Upper lobe of left lung (tissue), 4 donors: ENCODE measurements at regions not wholly inside any gene's neighbourhood (a gene's known extent, or its start where the extent isn't known, plus 50 kb on each side); places are given as distances from the start of the nearest gene placed in this dataset.

Experiments used
- CTCF ChIP-seq, 6 experiments: fragments of 450-650 bp in 4 of 6; fragments of 200-600 bp in 2 of 6; sonication (generic) in 2 of 6; IDR thresholded peaks; one replicate each; pipeline ENCODE4 v1.5.1; 2016 to 2019; ENCODE audit warnings: antibody characterized with exemption in 6 of 6
- POLR2A ChIP-seq, 4 donors: fragments of 450-650 bp; IDR thresholded peaks; one replicate each; pipeline ENCODE4 v1.5.1; 2016 to 2017; ENCODE audit warnings: antibody characterized with exemption in 4 of 4, mild to moderate bottlenecking in 2 of 4
- POLR2AphosphoS5 ChIP-seq, 2 donors: sonication (generic); formaldehyde crosslinking; IDR thresholded peaks; one replicate each; pipeline ENCODE4 v1.5.1; 2017; ENCODE audit warnings: antibody characterized with exemption in 2 of 2

- TF ChIP-seq POLR2AphosphoS5 (IDR thresholded peaks at IDR 0.05): no peak
- no peak for TF ChIP-seq POLR2A (IDR thresholded peaks at IDR 0.05)
- no peak for TF ChIP-seq CTCF (IDR thresholded peaks at IDR 0.05)
Observed at GRCh38 chr10:22810643-22811465, 96.5 kb upstream of the PIP4K2A start.
